Mucosa of descending colon (tissue), 3 donors: ENCODE measurements at regions not wholly inside any gene's neighbourhood (a gene's known extent, or its start where the extent isn't known, plus 50 kb on each side); places are given as distances from the start of the nearest gene placed in this dataset.

Source experiments
- ATAC-seq: fragments of 200-7000 bp; cut with Tn5 transposase; one replicate; pipeline ENCODE4 v1.9.1; 2020; ENCODE audit warnings: mild to moderate bottlenecking, moderate library complexity
- DNase-seq, 3 donors: peaks; one replicate each; pipeline ENCODE4 v3.0.0-alpha.2; 2020
- H3K36me3 ChIP-seq: fragments of 200-600 bp; one replicate; pipeline ENCODE4 v1.8.0; 2021; ENCODE audit warnings: low read depth, mild to moderate bottlenecking
- H3K4me1 ChIP-seq: fragments of 200-600 bp; one replicate; pipeline ENCODE4 v1.8.0; 2021; ENCODE audit warnings: low read depth, mild to moderate bottlenecking
- H3K4me3 ChIP-seq: fragments of 200-600 bp; one replicate; pipeline ENCODE4 v1.8.0; 2021; ENCODE audit warnings: mild to moderate bottlenecking
- H3K9me3 ChIP-seq: fragments of 200-600 bp; one replicate; pipeline ENCODE4 v1.8.0; 2021; ENCODE audit warnings: mild to moderate bottlenecking
- intact Hi-C, 2 donors: fragments of 100-400 bp; cut with DNase I in 1 of 2; cut with micrococcal nuclease in 1 of 2; formaldehyde crosslinking; loops; one replicate each; pipeline versions ENCODE4 v1.11.0 to v1.11.1; 2022; cut with DNase I, micrococcal nuclease
- TF ChIP-seq, protein P1 (sequence below): fragments of 200-600 bp; IDR thresholded peaks from one replicate; pipeline ENCODE4 v1.8.0; 2022; ENCODE audit warnings: antibody characterized with exemption, mild to moderate bottlenecking
- donor health status: DM: no; HTN: no; CAD: no; lungs with moderate emphysema.
- donor health status: DM: no; HTN: no; CAD: no.
- donor health status: DM: no; HTN: yes; CAD: no.

DNA sequence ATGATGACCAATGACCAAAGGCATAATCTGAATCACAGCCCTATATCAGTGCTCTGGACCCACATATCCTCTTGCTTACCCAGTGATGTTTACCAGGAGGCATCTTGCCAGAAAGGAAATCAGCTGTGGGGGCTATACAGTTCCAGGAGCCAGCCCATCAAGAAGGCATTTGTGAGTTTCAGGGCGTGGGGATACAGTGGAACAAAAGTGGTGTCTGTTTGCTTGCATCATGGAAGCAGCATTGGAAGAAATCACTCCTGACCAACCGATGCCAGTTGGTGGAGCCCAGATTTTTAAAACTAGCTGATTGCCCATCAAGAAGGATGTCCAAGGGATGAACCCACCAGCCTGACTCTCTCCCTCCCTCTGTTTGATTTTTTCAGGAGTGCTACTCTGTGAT lies 106.5 kb upstream of the EGFLAM start:
- TF ChIP-seq, protein P1, sequence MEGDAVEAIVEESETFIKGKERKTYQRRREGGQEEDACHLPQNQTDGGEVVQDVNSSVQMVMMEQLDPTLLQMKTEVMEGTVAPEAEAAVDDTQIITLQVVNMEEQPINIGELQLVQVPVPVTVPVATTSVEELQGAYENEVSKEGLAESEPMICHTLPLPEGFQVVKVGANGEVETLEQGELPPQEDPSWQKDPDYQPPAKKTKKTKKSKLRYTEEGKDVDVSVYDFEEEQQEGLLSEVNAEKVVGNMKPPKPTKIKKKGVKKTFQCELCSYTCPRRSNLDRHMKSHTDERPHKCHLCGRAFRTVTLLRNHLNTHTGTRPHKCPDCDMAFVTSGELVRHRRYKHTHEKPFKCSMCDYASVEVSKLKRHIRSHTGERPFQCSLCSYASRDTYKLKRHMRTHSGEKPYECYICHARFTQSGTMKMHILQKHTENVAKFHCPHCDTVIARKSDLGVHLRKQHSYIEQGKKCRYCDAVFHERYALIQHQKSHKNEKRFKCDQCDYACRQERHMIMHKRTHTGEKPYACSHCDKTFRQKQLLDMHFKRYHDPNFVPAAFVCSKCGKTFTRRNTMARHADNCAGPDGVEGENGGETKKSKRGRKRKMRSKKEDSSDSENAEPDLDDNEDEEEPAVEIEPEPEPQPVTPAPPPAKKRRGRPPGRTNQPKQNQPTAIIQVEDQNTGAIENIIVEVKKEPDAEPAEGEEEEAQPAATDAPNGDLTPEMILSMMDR, result no peak
- no peak for ATAC-seq
- Histone ChIP-seq H3K9me3 (no peaks in the 10 kb centered on the region), H3K4me1 (no peaks in the 10 kb centered on the region), H3K4me3 (no peak overlapping the region), H3K36me3 (no peaks in the 10 kb centered on the region)
- no peak for DNase-seq
- intact Hi-C loops, result no loop called here

DNA sequence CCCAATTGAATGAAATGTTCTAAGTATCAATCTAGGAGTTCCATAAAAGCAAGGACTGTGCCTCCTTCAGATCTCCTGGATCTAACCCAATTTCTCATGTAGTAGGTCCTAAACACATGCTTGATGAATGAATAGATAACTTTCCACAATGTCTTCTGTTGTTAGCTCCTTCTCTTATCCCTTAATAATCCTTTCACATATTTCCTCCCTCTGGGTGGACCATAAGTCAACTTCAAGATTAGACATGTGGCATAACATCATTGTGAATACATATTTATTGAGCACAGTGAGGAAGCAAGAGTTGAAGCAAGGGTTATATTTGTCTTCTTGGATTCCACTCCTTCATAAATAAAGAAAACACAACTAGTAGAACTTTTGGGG lies 108.6 kb upstream of the EGFLAM start:
- intact Hi-C loops, result no loop called here
- no peak overlapping the region for H3K4me3 ChIP-seq
- ATAC-seq (no peak), DNase-seq (no peak)
- H3K36me3 ChIP-seq, result no peaks in the 10 kb centered on the region
- TF ChIP-seq, protein P1, result no peak
- no peaks in the 10 kb centered on the region for H3K9me3 ChIP-seq
- no peaks in the 10 kb centered on the region for H3K4me1 ChIP-seq

DNA sequence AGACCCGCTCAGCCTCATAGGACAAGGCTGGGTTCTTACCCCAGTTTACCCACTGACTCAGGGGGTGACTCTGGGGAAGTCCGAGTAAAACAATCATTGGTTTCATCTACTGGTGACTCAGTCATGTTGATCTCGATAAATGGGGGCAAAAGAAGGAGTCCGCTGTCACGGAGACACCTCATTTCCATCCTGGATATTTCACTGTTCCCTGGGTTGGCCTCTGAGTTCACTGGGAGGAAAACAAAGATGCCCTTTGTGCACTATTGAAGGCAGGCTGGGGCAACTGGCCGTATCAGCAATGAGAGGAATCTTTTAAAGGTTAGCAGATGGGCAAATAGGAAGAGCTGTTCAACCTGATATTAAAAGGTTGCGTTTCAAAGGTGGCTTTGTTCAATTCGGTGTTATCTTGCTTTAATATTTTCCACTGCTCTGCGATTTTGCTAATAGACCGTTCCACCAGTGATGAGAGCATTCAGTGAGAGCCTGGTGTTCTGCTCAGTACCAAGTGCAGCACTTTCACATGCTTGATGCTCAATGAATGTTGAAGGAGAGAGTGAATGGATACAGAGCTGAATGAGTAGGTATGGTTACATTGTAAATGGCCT lies 110.2 kb upstream of the EGFLAM start:
- H3K4me1 ChIP-seq, result no peaks in the 10 kb centered on the region
- TF ChIP-seq, protein P1, result no peak
- H3K9me3 ChIP-seq, result no peaks in the 10 kb centered on the region
- intact Hi-C loops, result no loop called here
- no peak for DNase-seq
- no peaks in the 10 kb centered on the region for H3K36me3 ChIP-seq
- no peak overlapping the region for H3K4me3 ChIP-seq
- ATAC-seq, result no peak

DNA sequence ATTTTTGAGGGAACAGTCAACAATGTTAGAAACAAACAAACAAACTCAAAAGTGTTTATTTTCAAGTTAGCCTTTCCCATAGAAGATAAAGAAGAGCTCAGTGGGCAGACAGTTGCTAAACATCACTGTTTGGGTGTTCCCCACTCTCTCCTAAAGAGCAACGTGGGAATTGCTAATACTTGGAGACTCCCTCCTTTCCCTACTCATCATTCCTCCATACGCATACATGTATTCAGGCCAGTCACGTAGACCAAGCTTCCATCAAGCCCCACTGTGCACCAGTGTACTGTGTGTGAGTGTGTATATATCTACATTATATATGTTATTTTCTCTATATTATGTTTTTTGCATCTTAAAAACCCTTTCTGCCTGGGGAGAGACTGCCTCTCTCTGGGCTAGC lies 115.0 kb upstream of the EGFLAM start:
- Histone ChIP-seq H3K4me1 (no peaks in the 10 kb centered on the region), H3K36me3 (no peaks in the 10 kb centered on the region), H3K4me3 (no peak overlapping the region), H3K9me3 (no peaks in the 10 kb centered on the region)
- DNase-seq, result no peak
- ATAC-seq, result no peak
- TF ChIP-seq, protein P1, result no peak
- intact Hi-C loops, result no loop called here

DNA sequence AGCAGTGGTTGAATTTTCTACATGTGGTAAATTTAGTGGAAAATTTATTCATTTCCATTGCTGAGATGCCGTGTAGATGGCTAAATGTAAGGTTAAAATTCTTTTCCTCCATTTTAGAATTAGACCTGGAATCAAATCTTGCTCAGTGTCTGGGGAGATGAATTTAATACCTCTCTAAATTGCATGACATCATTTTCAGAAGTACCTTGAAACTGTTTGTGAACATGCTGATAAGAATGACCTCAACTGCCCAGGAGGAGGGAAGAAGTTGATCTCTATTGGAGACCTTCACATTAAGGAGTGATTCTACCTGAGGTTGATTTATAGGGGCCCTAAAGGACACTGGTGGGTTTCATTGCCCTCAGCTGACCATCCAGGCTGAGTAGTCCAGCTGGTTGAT lies 116.7 kb upstream of the EGFLAM start:
- Histone ChIP-seq H3K9me3 (no peaks in the 10 kb centered on the region), H3K36me3 (no peaks in the 10 kb centered on the region), H3K4me1 (no peaks in the 10 kb centered on the region), H3K4me3 (no peak overlapping the region)
- DNase-seq (no peak), ATAC-seq (no peak)
- TF ChIP-seq, protein P1, result no peak
- intact Hi-C loops, result no loop called here

DNA sequence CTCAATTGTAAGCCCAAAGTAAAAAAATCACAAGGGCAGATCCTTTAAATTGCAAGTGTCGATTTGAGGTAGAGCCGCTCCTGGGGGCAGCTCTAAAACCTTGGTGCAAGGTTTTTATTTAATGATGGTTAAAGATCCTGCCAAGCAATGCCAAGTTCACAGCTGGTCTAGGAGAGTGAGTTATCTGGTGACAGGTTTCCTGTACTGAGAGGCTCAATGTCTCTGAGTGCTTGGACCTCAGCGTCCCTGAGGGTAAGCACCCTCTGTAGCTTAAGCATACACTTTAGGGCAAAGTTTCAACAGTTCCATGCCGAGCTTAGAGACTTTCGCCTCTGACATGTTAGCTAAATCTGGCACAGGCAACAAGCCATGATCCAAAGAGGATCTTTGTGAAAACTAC lies 119.8 kb upstream of the EGFLAM start:
- Histone ChIP-seq H3K36me3 (no peaks in the 10 kb centered on the region), H3K4me1 (no peaks in the 10 kb centered on the region), H3K9me3 (no peaks in the 10 kb centered on the region), H3K4me3 (no peak overlapping the region)
- TF ChIP-seq, protein P1, result no peak
- intact Hi-C loops, result no loop called here
- DNase-seq, result no peak
- no peak for ATAC-seq
